ENCODE measurements at regions not wholly inside any gene's neighbourhood (a gene's known extent, or its start where the extent isn't known, plus 50 kb on each side); places are given as distances from the start of the nearest gene placed in this dataset.

DNA sequence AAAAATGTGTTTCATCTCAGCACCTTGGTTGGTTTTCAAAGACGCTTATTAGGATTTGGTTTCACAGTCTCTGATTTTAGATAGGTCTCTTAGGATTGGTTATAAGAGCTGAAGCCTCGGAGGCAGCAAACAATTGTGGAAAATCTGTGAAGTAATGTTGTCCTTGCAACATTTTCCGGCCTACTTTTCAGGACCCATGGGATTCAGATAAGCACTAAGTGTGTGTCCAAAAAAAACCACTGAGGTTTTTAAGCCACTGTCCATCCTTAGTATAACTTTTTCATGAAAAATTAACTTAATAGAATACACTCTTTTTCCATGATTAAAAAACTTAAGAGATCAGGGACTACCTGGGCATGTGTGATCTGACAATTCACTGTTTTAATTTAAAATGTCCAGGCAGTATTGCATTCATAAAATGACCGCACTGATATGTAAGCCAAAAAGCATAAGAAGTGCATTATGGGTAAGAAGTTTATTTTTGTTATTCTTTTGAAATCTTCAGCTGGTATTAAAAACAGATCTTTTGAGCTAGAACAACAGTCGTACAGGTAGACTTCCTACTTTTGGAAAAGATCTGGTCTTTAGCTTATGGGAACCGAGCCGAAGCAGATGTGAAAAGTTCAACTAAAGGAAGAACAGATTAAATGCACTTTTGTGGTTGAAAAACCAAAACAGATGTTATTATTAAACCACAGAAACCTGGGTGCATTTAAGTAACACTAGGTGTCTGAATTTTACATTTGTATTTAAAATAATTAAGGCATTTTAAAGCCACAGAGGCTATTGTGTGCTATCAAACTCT, 479.4 kb upstream of the ZEB2 start:
- TF ChIP-seq, protein P1, sequence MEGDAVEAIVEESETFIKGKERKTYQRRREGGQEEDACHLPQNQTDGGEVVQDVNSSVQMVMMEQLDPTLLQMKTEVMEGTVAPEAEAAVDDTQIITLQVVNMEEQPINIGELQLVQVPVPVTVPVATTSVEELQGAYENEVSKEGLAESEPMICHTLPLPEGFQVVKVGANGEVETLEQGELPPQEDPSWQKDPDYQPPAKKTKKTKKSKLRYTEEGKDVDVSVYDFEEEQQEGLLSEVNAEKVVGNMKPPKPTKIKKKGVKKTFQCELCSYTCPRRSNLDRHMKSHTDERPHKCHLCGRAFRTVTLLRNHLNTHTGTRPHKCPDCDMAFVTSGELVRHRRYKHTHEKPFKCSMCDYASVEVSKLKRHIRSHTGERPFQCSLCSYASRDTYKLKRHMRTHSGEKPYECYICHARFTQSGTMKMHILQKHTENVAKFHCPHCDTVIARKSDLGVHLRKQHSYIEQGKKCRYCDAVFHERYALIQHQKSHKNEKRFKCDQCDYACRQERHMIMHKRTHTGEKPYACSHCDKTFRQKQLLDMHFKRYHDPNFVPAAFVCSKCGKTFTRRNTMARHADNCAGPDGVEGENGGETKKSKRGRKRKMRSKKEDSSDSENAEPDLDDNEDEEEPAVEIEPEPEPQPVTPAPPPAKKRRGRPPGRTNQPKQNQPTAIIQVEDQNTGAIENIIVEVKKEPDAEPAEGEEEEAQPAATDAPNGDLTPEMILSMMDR (IDR thresholded peaks at IDR 0.05), result no peak
- 57 to 69% (median 60%) methylated on average over 7 of the region's 7 CpGs for WGBS, 3 donors
- H3K27ac ChIP-seq, result peak overlapping the region; percentile 10
- ATAC-seq, result peak in 1 of 4 donors; percentile 69
- no peaks in the 10 kb centered on the region for H3K36me3 ChIP-seq (ENCODE audit: insufficient read depth in 1 of 2, low read depth in 1 of 2)
- H3K9me3 ChIP-seq, result no peaks in the 10 kb centered on the region
- no peak for DNase-seq
- intact Hi-C loops (cut with DNase I), result no loop called here
- H3K4me3 ChIP-seq, result no peak overlapping the region
- no peaks in the 10 kb centered on the region for H3K4me1 ChIP-seq
- H3K27me3 ChIP-seq (ENCODE audit: insufficient read depth in 3 of 3, low read length in 2 of 3), result no peaks in the 10 kb centered on the region

DNA sequence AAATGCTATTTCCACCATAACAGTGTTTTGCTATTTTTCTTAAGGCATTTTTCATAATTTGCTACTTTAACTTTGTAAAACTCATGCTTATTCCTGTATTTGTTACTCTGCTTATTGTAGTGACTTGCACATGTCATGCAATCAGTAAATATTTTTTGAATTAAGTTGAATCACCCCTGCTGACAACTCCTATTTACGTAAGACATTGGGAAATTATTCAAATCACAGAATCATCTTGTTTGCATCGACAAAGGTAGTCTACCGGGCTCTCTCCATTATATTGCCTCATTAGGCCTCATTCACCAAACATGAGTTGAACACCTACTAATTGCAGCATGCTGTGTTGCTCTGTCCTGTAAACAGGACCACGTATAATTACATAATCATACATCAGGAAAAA, 478.5 kb upstream of the ZEB2 start:
- no peak for DNase-seq
- H3K9me3 ChIP-seq, result no peaks in the 10 kb centered on the region
- no peaks in the 10 kb centered on the region for H3K27me3 ChIP-seq (ENCODE audit: insufficient read depth in 3 of 3, low read length in 2 of 3)
- TF ChIP-seq, protein P1 (IDR thresholded peaks at IDR 0.05), result no peak
- H3K4me1 ChIP-seq, result no peaks in the 10 kb centered on the region
- ATAC-seq, result no peak
- H3K36me3 ChIP-seq (ENCODE audit: insufficient read depth in 1 of 2, low read depth in 1 of 2), result no peaks in the 10 kb centered on the region
- H3K27ac ChIP-seq, result no peak overlapping the region
- intact Hi-C loops (cut with DNase I), result no loop called here
- WGBS, 3 donors, result 71 to 74% (median 73%) methylated on average over 4 of the region's 4 CpGs
- no peak overlapping the region for H3K4me3 ChIP-seq

DNA sequence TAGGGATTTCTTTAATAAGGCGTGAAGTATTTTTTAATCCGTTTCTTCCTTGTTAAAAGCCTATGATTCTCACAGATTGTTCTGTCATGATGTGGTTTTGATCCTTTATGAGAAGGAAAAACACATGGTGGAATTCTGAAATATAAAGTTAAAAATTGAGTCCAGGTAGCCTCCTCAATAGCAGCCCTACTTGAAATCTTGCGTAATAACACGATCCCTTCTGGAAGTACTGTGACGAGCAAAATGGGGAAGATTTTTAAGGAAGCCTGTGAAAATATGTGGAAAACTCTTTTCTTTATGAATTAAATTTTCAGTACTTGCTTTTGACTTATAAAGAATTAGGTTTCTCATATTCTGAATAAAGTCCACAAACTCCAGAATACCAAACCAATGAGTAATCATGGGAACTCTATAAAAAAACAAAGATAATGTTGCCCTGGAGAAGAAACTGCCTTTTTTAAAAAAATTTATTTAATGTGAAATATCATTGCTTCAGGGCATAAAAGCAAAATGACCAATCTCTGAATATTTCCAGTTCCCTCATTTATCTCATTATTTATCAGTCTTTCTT, 476.4 kb upstream of the ZEB2 start:
- intact Hi-C loops (cut with DNase I), result no loop called here
- TF ChIP-seq, protein P1 (IDR thresholded peaks at IDR 0.05), result no peak
- no peak overlapping the region for H3K27ac ChIP-seq

DNA sequence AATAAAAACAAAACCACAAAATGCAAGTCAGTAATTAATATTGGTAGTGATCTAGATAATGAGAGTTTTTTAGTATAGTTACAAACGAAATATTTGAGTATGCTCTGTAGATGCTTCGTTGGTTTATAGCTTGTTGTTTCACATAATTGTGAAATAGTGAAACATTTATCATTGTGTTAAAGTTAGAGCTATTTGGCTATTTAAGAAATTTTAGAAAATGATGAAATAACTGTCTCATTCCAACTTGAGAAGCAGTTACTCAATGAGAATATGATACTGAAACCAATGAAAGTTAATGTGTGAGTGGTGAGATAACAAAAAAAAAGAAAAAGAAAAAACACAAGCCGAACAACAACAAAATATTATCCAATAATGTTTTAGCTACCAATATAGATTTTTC, 475.6 kb upstream of the ZEB2 start:
- H3K4me1 ChIP-seq, result no peaks in the 10 kb centered on the region
- H3K27me3 ChIP-seq (ENCODE audit: insufficient read depth in 3 of 3, low read length in 2 of 3), result no peaks in the 10 kb centered on the region
- H3K36me3 ChIP-seq (ENCODE audit: insufficient read depth in 1 of 2, low read depth in 1 of 2), result no peaks in the 10 kb centered on the region
- WGBS, 3 donors, result 38 to 57% (median 55%) methylated on average over 3 of the region's 3 CpGs
- no peak overlapping the region for H3K4me3 ChIP-seq
- TF ChIP-seq, protein P1 (IDR thresholded peaks at IDR 0.05), result no peak
- ATAC-seq (peak in 1 of 4 donors; percentile 58), DNase-seq (no peak)
- intact Hi-C loops (cut with DNase I), result no loop called here
- no peak overlapping the region for H3K27ac ChIP-seq
- H3K9me3 ChIP-seq, result no peaks in the 10 kb centered on the region

More for the DNA sequence above, 476.4 kb upstream of the ZEB2 start:
- ATAC-seq, result no peak
- no peak overlapping the region for H3K4me3 ChIP-seq
- no peaks in the 10 kb centered on the region for H3K4me1 ChIP-seq
- no peaks in the 10 kb centered on the region for H3K36me3 ChIP-seq (ENCODE audit: insufficient read depth in 1 of 2, low read depth in 1 of 2)
- no peaks in the 10 kb centered on the region for H3K27me3 ChIP-seq (ENCODE audit: insufficient read depth in 3 of 3, low read length in 2 of 3)
- H3K9me3 ChIP-seq, result no peaks in the 10 kb centered on the region
- 24 to 32% (median 24%) methylated on average over 5 of the region's 5 CpGs for WGBS, 3 donors
- DNase-seq, result no peak

Measured in psoas muscle (tissue), 7 donors.